LoVo (cell line): ENCODE measurements at regions not wholly inside any gene's neighbourhood (a gene's known extent, or its start where the extent isn't known, plus 50 kb on each side); places are given as distances from the start of the nearest gene placed in this dataset.
"Not testable (repeated sequence)": the region's sequence is repeated elsewhere in the genome, so short reads cannot be mapped to it uniquely, and the experiment has no call there.

Experiments
- DNase-seq: peaks from one replicate; pipeline ENCODE4 v3.0.0-alpha.2; 2016; ENCODE audit warnings: low spot score

- DNase-seq = no peak
Observed at GRCh38 chr6:103886951-103887350, 972.8 kb downstream of the HACE1 start.

DNA sequence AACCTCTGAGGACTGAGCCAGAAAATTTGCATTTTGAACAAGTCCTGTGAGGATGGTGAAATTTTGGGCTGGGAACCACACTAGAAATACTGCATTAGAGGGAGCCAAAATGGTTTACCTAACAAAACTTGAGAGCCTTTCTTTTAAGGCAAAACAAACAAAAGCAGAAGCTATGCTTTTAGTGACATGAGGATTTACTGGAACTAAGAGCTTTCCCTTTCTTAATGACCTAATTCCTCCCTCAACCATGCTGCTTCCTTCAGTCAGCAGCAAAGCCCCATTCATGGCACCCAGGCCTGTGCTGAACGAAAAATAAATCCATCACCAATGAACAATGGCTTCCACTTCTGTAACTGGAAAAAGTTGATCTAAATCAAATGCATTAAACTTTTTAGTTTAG lies 974.3 kb downstream of the HACE1 start:
- no peak for DNase-seq

GRCh38 chr6:103879800-103880199 lies 979.9 kb downstream of the HACE1 start:
- DNase-seq = no peak

DNA sequence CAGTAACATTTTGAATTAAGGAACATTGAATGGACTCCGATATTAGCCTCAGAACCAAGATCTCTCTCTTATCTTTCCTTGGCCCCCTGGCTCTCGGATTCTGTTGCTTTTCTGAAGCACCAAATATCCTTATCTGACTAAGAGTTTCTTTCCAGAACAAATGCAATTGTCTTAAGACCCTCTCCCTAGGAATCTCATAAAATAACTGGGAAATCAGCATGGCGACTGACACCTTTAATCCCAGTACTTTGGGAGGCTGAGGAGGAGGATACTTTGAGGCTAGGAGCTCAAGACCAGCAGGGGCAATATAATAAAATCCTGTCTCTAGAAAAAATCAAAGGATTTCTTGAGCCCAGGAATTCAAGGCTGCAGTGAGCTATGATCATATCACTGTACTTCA lies 984.5 kb downstream of the HACE1 start:
- no peak for DNase-seq

GRCh38 chr6:103874575-103874974 lies 985.1 kb downstream of the HACE1 start:
- DNase-seq = no peak

DNA sequence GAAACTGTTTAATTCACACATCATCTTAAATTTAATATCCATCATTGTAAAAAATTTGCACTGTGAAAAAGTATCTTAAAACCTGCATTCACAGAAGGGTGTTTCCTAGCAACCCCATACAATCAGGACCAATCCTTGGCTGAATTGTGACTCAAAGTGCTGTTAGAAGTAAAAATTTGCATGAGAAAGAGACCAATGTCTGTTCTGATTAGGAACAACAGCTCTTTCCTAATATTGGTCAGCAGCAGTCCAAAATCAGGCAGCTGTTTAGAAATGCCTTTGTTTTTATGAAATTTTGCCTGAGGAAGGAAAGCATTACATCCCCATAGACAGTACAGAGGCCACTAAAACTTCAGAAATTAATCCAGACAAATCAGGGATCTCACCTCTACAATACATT lies 987.0 kb downstream of the HACE1 start:
- no peak for DNase-seq

DNA sequence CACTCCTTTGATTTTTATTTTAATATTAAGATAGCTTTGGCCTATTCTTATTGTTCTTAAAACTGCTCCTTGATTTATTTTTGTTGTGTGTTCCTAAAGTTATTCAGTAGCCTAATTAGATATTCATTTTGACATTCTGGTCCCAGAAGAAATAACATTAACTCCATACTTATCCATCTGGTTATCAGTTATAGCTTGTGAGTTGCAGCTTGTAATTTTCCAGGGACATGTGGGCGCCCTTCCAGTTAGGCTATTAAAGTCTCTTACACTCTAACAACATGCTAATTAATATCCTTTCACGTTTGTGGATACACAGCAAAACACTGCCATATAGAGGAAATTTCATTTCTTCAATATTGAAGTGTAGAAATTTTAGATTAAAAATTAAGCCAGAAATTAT lies 987.5 kb downstream of the HACE1 start:
- no peak for DNase-seq

- no peak for DNase-seq
Observed at GRCh38 chr6:103870970-103871369, 988.7 kb downstream of the HACE1 start.

GRCh38 chr6:103862297-103862696 lies 997.4 kb downstream of the HACE1 start:
- no peak for DNase-seq

DNA sequence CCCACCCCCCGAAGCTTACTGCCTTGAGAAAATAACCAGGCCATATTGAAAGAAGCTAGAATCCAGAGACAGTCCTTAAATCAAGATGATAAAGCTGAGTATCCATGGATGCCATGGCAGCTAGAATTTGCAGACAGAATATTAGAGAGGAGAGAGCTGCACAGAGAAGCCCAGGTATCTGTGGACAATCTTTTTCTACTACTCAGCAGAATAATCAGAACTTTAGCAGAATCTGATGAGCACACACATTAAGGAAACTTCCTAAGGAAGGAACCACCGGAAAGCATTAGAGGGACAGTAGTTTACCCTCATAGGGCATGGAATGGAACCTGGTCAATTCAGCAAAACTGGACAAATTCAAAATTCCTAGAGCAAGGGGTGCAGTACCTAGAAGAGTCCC lies 1001.7 kb downstream of the HACE1 start:
- DNase-seq = no peak

GRCh38 chr6:103855750-103856149 lies 1004.0 kb downstream of the HACE1 start:
- DNase-seq = no peak

DNA sequence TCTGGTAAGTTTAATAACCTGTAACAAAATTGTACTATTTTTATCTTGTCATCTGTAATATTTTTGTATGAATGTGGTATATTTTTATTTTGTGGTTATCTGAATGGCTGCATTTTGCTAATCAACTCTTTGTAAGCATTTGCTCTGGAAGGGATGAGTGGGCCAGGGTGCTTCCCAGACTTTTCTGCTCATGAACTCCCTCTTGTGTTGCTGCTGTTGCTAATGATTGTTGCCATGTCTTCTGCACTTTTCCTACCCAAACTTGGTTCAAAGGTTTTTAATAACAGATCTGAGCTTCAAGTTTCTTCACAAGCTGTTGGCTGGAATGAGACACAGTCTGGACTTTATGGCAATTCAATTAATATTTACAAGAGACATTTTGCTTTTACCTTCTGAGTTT lies 1005.7 kb downstream of the HACE1 start:
- no peak for DNase-seq

DNA sequence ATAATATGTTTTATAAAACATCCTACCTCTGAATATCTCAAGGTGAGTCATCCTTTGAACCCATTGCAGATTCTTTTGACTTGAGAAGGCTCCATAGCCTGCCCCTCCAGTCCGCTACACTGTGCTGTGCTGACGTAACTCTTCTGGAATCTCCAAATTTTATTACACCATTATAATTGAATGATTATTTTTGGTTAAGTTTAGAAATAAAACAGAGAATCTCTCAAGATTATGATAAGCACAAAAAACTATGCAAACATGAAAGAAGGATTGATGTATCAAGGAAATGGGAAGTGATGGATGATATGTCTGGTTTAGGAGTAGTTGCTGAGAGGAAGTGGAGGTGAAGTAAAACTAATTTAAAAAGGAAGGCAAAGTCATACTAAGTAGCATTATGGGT lies 1021.3 kb downstream of the HACE1 start:
- DNase-seq = no peak

GRCh38 chr6:103826209-103826608 lies 1033.5 kb downstream of the HACE1 start:
- no peak for DNase-seq

DNA sequence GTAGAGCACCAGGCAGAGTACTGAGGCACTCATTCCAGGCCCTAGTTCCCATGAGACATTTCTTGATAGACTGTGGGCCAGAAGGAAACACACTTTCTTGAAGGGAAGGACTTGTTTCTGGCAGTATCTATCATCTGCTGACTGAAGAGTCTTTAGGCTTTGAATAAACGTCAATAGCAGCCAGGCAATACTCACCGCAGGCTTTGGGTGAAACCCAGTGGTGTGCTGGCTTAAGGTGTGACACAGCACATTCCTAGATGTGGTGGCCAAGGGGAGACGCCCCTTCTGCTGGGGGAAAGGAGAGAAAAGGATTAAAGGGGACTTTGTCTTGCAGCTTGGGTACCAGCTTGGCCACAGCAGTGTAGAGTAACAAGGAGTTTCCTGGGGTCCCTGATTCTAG lies 1039.6 kb downstream of the HACE1 start:
- no peak for DNase-seq

- no peak for DNase-seq
Observed at GRCh38 chr6:103819509-103819908, 1040.2 kb downstream of the HACE1 start.

- no peak for DNase-seq
Observed at GRCh38 chr6:103812970-103813369, 1046.7 kb downstream of the HACE1 start.

DNA sequence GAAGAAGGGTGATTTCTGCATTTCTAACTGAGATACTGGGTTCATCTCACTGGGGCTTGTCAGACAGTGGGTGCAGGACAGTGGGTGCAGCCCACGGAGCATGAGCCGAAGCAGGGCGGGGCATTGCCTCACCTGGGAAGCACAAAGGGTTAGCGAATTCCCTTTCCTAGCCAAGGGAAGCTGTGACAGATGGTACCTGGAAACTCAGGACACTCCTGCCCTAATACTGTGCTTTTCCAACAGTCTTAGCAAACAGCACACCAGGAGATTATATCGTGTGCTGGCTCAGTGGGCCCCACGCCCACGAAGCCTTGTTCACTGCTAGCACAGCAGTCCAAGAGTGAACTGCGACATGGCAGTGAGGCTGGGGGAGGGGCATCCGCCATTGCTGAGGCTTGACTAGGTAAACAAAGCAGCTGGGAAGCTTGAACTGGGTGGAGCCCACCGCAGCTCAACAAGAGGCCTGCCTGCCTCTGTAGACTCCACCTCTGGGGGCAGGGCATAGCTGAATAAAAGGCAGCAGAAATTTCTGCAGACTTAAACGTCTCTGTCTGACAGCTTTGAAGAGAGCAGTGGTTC lies 1057.7 kb downstream of the HACE1 start:
- DNase-seq = not testable (repeated sequence)

GRCh38 chr6:103799971-103800670 lies 1059.6 kb downstream of the HACE1 start:
- DNase-seq = no peak

- DNase-seq = no peak
Observed at GRCh38 chr6:103798166-103798565, 1061.6 kb downstream of the HACE1 start.

DNA sequence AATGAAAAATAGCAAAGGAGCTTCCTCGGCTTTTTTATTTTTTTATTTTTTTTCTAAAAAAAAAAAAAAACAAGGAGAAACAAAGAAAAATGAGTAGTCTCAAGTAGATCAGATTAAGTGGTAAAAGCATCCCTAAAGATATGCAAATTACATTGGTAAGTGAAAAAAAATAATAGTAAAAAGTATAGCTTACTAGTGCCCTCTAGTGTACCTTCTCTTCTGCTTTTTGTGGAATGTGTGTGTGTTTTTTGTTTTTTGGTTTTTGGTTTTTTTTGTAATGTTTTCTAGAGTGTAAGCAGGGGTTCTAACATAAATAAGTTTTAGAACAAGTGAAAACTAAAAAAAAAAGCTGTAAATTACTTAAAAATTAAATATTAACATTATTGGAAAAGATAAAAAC lies 1062.0 kb downstream of the HACE1 start:
- no peak for DNase-seq

- no peak for DNase-seq
Observed at GRCh38 chr6:103791458-103791857, 1068.3 kb downstream of the HACE1 start.

GRCh38 chr6:103784117-103784516 lies 1075.6 kb downstream of the HACE1 start:
- no peak for DNase-seq

DNA sequence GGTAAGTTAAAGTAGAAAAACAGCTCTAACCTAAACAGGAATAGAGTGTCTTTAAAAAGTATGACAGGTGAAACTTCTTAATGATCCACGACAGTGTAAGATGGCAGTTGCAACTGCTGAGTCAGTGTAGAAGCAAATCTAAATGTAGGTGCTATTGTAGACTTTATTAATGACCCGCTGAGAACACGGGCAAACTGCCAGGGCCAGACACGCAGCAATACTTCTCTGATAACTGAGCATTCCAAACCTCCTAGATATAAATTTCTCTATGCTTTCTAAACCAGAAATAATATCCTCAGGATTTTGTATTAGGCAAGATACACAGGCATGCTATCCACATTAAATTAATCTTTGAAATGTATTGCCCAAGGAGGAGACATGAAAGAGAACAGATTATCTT lies 1076.4 kb downstream of the HACE1 start:
- no peak for DNase-seq
